BJ (cell line): ENCODE measurements at regions not wholly inside any gene's neighbourhood (a gene's known extent, or its start where the extent isn't known, plus 50 kb on each side); places are given as distances from the start of the nearest gene placed in this dataset.

ENCODE experiments used
- CTCF ChIA-PET: fragments of 350-600 bp; formaldehyde crosslinking; extraction: SDS; loops from one replicate; lab custom pipeline; 2021; ENCODE audit warnings: antibody characterized with exemption, inconsistent platforms; lab: Yijun Ruan, JAX
- POLR2A ChIA-PET: fragments of 300-600 bp; sonication (Branson Sonifier 250); formaldehyde crosslinking; extraction: SDS; loops from one replicate; lab custom pipeline; 2021; ENCODE audit warnings: antibody characterized with exemption; lab: Charles Lee
- DNase-seq: peaks from one replicate; pipeline ENCODE4 v3.0.0-alpha.2; 2011; ENCODE audit warnings: low read depth
- H3K27me3 ChIP-seq: 2 replicates; pipeline ENCODE4 v1.6.0; 2011; ENCODE audit warnings: low read length; ENCODE audit not compliant: control insufficient read depth, insufficient read depth
- H3K36me3 ChIP-seq: 2 replicates; pipeline ENCODE4 v1.5.1; 2011; ENCODE audit warnings: low read length; ENCODE audit not compliant: control insufficient read depth, insufficient read depth
- H3K4me3 ChIP-seq: 2 replicates; pipeline ENCODE4 v1.5.1; 2011; ENCODE audit warnings: low read depth, mild to moderate bottlenecking, control low read depth, low read length
- CTCF ChIP-seq: IDR thresholded peaks from 2 replicates; pipeline ENCODE4 v1.5.1; 2011; ENCODE audit warnings: low read depth, mild to moderate bottlenecking, control low read depth, inconsistent platforms, low read length, moderate library complexity; ENCODE audit not compliant: insufficient read depth

- CTCF ChIA-PET: interaction anchor here (0.8 to 2.0 kb wide), 5 partner anchors 9 to 36 kb away, joined by 3 to 4 read pairs (median 4); no protein-coding TSS in a partner anchor
Measured at GRCh38 chr4:137611998-137612700, 79.9 kb upstream of the PCDH18 start.

GRCh38 chr4:137610960-137611359 lies 78.7 kb upstream of the PCDH18 start:
- no peak for DNase-seq
- H3K4me3 ChIP-seq: no peak overlapping the region
- H3K27me3 ChIP-seq: no peaks in the 10 kb centered on the region
- no peaks in the 10 kb centered on the region for H3K36me3 ChIP-seq
- ChIA-PET POLR2A (no interaction called here), CTCF (interaction anchor here (1.8 kb wide), 1 partner anchor 10 kb away, joined by 6 read pairs; no protein-coding TSS in a partner anchor)
- peak; percentile 51 for TF ChIP-seq CTCF

More at GRCh38 chr4:137611998-137612700, 79.9 kb upstream of the PCDH18 start:
- DNase-seq: no peak
- H3K27me3 ChIP-seq: no peaks in the 10 kb centered on the region
- H3K36me3 ChIP-seq: no peaks in the 10 kb centered on the region
- POLR2A ChIA-PET: no interaction called here
- no peak overlapping the region for H3K4me3 ChIP-seq
- TF ChIP-seq CTCF: no peak

GRCh38 chr4:137609718-137610430 lies 77.6 kb upstream of the PCDH18 start:
- CTCF ChIA-PET: interaction anchor here (0.7 to 1.8 kb wide), 2 partner anchors 11 to 311 kb away, joined by 3 to 6 read pairs; no protein-coding TSS in a partner anchor

GRCh38 chr4:137608085-137608484 lies 75.8 kb upstream of the PCDH18 start:
- H3K36me3 ChIP-seq: no peaks in the 10 kb centered on the region
- ChIA-PET POLR2A (no interaction called here), CTCF (no interaction called here)
- no peak overlapping the region for H3K4me3 ChIP-seq
- DNase-seq: no peak
- no peaks in the 10 kb centered on the region for H3K27me3 ChIP-seq
- TF ChIP-seq CTCF: no peak

More at GRCh38 chr4:137609718-137610430, 77.6 kb upstream of the PCDH18 start:
- H3K36me3 ChIP-seq: no peaks in the 10 kb centered on the region
- no peaks in the 10 kb centered on the region for H3K27me3 ChIP-seq
- TF ChIP-seq CTCF: no peak
- POLR2A ChIA-PET: interaction anchor here (0.7 to 1.0 kb wide), 2 partner anchors 54 to 77 kb away, joined by 3 read pairs; partner anchors contain the start of gene PCDH18
- peak overlapping the region; percentile 21 for H3K4me3 ChIP-seq
- peak; percentile 66 for DNase-seq

GRCh38 chr4:137602436-137602835 lies 70.1 kb upstream of the PCDH18 start:
- no peaks in the 10 kb centered on the region for H3K36me3 ChIP-seq
- no peak overlapping the region for H3K4me3 ChIP-seq
- no peak for DNase-seq
- TF ChIP-seq CTCF: no peak
- ChIA-PET POLR2A (no interaction called here), CTCF (interaction anchor here (0.8 kb wide), 2 partner anchors 10 to 11 kb away, joined by 3 to 4 read pairs; no protein-coding TSS in a partner anchor)
- no peaks in the 10 kb centered on the region for H3K27me3 ChIP-seq
